ENCODE measurements at regions not wholly inside any gene's neighbourhood (a gene's known extent, or its start where the extent isn't known, plus 50 kb on each side); places are given as distances from the start of the nearest gene placed in this dataset.

DNA sequence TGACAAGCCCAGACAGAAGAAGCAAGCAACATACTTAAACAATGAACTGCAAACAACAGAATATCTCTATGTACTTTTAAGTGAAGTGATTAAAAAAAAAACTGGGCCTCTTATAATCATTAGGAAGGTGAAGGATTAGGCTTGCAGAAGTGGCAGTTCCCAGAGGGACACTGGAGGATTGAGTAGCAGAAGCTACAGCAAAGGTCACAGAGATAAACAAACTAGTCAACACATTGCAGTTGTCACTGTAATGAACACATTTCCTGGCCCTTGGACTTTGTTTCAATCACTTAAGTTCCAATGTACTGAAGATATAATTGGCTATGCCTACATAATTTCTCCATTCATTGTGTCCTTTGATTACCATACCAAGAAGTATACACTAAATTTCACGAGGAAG lies 1498.8 kb downstream of the SLITRK5 start (continued):
- TF ChIP-seq ZNF660 (tag by site-specific recombination; IDR thresholded peaks at IDR 0.05) (no peak), GLI4 (tag by site-specific recombination; IDR thresholded peaks at IDR 0.05) (no peak)

- H3K36me3 ChIP-seq (ENCODE audit: control insufficient read depth in 2 of 2, insufficient read depth in 1 of 2, low read length in 2 of 2), result no peaks in the 10 kb centered on the region
- ChIA-PET CTCF (no interaction called here), POLR2A (no interaction called here)
- H3K4me3 ChIP-seq (ENCODE audit: low read depth, low read length), result no peak overlapping the region
- H3K9me3 ChIP-seq (ENCODE audit: control insufficient read depth, insufficient read depth, low read depth, low read length), result no peaks in the 10 kb centered on the region
- no peaks in the 10 kb centered on the region for H3K4me1 ChIP-seq (ENCODE audit: control insufficient read depth, insufficient read depth, low read length)
- no peak overlapping the region for H3K27ac ChIP-seq (ENCODE audit: extremely low read depth, low read depth, low read length)
- TF ChIP-seq ZNF350 (tag by site-specific recombination; IDR thresholded peaks at IDR 0.05) (no peak), ZBTB7A (tag by site-specific recombination; IDR thresholded peaks at IDR 0.05; ENCODE audit: low read depth) (no peak), SCRT1 (tag by site-specific recombination; IDR thresholded peaks at IDR 0.05; ENCODE audit: borderline replicate concordance) (no peak), ZNF677 (tag by site-specific recombination; IDR thresholded peaks at IDR 0.05) (no peak), ZNF146 (tag by site-specific recombination; IDR thresholded peaks at IDR 0.05) (no peak), ZBTB48 (tag by site-specific recombination; IDR thresholded peaks at IDR 0.05) (no peak)
Observed at GRCh38 chr13:89181041-89181440, 1509.9 kb downstream of the SLITRK5 start.

DNA sequence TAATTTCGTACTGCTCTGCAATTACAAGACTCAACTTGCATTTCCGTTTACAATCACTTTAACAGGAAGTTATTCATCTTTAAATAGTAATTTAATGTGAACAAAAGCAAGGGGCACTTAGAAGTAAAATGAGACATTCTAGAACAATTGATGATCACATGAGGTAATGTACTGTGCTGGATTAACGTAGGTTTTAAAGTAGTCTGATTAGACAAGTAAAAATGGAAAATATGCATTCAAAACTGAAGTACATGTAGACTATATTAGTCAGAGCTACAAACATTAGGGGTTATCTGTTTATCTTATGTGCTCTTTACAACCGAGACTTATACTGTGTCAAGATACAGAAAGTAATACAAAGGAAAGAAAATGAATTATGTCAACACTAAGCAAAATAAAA lies 1528.0 kb downstream of the SLITRK5 start:
- no peak for TF ChIP-seq ZNF692 (tag by site-specific recombination; IDR thresholded peaks at IDR 0.05)
- no peak; the same call in 1 of the 2 replicates for TF ChIP-seq TCF7L2 (IDR thresholded peaks at IDR 0.05; ENCODE audit: borderline replicate concordance, low read depth, low read length)
- TF ChIP-seq, protein P1, sequence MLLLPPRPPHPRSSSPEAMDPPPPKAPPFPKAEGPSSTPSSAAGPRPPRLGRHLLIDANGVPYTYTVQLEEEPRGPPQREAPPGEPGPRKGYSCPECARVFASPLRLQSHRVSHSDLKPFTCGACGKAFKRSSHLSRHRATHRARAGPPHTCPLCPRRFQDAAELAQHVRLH (tag by site-specific recombination; IDR thresholded peaks at IDR 0.05), result no peak
- no peak for TF ChIP-seq ZNF350 (tag by site-specific recombination; IDR thresholded peaks at IDR 0.05)
- TF ChIP-seq ZSCAN23 (tag by site-specific recombination; IDR thresholded peaks at IDR 0.05), result no peak
- TF ChIP-seq ZNF23 (tag by site-specific recombination; IDR thresholded peaks at IDR 0.05; ENCODE audit: borderline replicate concordance), result no peak
- no peak for TF ChIP-seq ZNF449 (tag by site-specific recombination; IDR thresholded peaks at IDR 0.05)
- TF ChIP-seq ZNF670 (tag by site-specific recombination; IDR thresholded peaks at IDR 0.05; ENCODE audit: low read depth), result no peak
- TF ChIP-seq ZNF514 (tag by site-specific recombination; IDR thresholded peaks at IDR 0.05), result no peak
- no peak for TF ChIP-seq ZEB2 (tag by site-specific recombination; IDR thresholded peaks at IDR 0.05)
- TF ChIP-seq ZNF426 (tag by site-specific recombination; IDR thresholded peaks at IDR 0.05), result no peak
- no peak for TF ChIP-seq ZBTB44 (tag by site-specific recombination; IDR thresholded peaks at IDR 0.05)
- TF ChIP-seq ZNF391 (tag by site-specific recombination; IDR thresholded peaks at IDR 0.05; ENCODE audit: borderline replicate concordance, low read depth), result no peak
- no peak for TF ChIP-seq ZNF544 (tag by site-specific recombination; IDR thresholded peaks at IDR 0.05)
- H3K36me3 ChIP-seq (ENCODE audit: control insufficient read depth in 2 of 2, insufficient read depth in 1 of 2, low read length in 2 of 2), result no peaks in the 10 kb centered on the region
- H3K4me1 ChIP-seq (ENCODE audit: control insufficient read depth, insufficient read depth, low read length), result no peaks in the 10 kb centered on the region
- H3K4me3 ChIP-seq (ENCODE audit: low read depth, low read length), result no peak overlapping the region
- no peak overlapping the region for H3K27ac ChIP-seq (ENCODE audit: extremely low read depth, low read depth, low read length)
- ChIA-PET CTCF (no interaction called here), POLR2A (no interaction called here)
- H3K9me3 ChIP-seq (ENCODE audit: control insufficient read depth, insufficient read depth, low read depth, low read length), result no peaks in the 10 kb centered on the region

All from HEK293 (cell line).